HG02884 (cell line): ENCODE measurements at regions not wholly inside any gene's neighbourhood (a gene's known extent, or its start where the extent isn't known, plus 50 kb on each side); places are given as distances from the start of the nearest gene placed in this dataset.

Experiments
- ATAC-seq: cut with Tn5 transposase; IDR thresholded peaks from one replicate; pipeline ENCODE4 v1.9.1; 2021; ENCODE audit warnings: mild to moderate bottlenecking, moderate library complexity; ENCODE audit not compliant: unreplicated experiment

- ATAC-seq = no peak
Measured at GRCh38 chrY:21261158-21261557, 250.0 kb upstream of the RBMY1B start.

GRCh38 chrY:21266751-21267150, 244.4 kb upstream of the RBMY1B start:
- no peak for ATAC-seq

GRCh38 chrY:21267164-21267563, 244.0 kb upstream of the RBMY1B start:
- ATAC-seq = no peak

GRCh38 chrY:21287769-21288168, 223.4 kb upstream of the RBMY1B start:
- no peak for ATAC-seq

GRCh38 chrY:21288908-21289307, 222.2 kb upstream of the RBMY1B start:
- no peak for ATAC-seq

GRCh38 chrY:21295206-21295605, 215.9 kb upstream of the RBMY1B start:
- ATAC-seq = no peak

- peak; percentile 64 for ATAC-seq
Measured at GRCh38 chrY:21302278-21302677, 208.9 kb upstream of the RBMY1B start.

GRCh38 chrY:21315366-21315765, 195.8 kb upstream of the RBMY1B start:
- no peak for ATAC-seq
